SK-N-SH treated with all-trans-retinoic acid at 6 μM for 48 hours (cell line): ENCODE measurements at regions not wholly inside any gene's neighbourhood (a gene's known extent, or its start where the extent isn't known, plus 50 kb on each side); places are given as distances from the start of the nearest gene placed in this dataset.

Source experiments
- ATAC-seq: fragments of 200-7000 bp; cut with Tn5 transposase; 3 replicates; pipeline ENCODE4 v1.9.1; 2020; ENCODE audit warnings: mild to moderate bottlenecking, moderate library complexity
- ARNTL ChIP-seq: fragments of 450-650 bp; formaldehyde crosslinking; IDR thresholded peaks from 2 replicates; pipeline ENCODE4 v1.5.0; 2020; ENCODE audit warnings: low read depth, mild to moderate bottlenecking, moderate library complexity, borderline replicate concordance
- BACH2 ChIP-seq: fragments of 250-450 bp; sonication (Bioruptor Pico); IDR thresholded peaks from 2 replicates; pipeline ENCODE4 v1.9.0; 2021; ENCODE audit warnings: mild to moderate bottlenecking, borderline replicate concordance
- CREB5 ChIP-seq: fragments of 250-450 bp; sonication (Bioruptor Pico); IDR thresholded peaks from 2 replicates; pipeline ENCODE4 v1.5.1; 2020; ENCODE audit warnings: low read depth, mild to moderate bottlenecking, moderate library complexity
- CSDC2 ChIP-seq: fragments of 250-450 bp; sonication (Bioruptor Pico); IDR thresholded peaks from 2 replicates; pipeline ENCODE4 v1.5.0; 2020; ENCODE audit warnings: mild to moderate bottlenecking, moderate library complexity
- CSRNP3 ChIP-seq: fragments of 250-450 bp; sonication (Bioruptor Pico); IDR thresholded peaks from 2 replicates; pipeline ENCODE4 v1.5.1; 2021; ENCODE audit warnings: mild to moderate bottlenecking, moderate library complexity
- ESRRG ChIP-seq: fragments of 250-450 bp; sonication (Bioruptor Pico); IDR thresholded peaks from 2 replicates; pipeline ENCODE4 v1.6.1; 2021; ENCODE audit warnings: mild to moderate bottlenecking
- GLIS3 ChIP-seq: fragments of 250-450 bp; sonication (Bioruptor Pico); IDR thresholded peaks from 2 replicates; pipeline ENCODE4 v1.5.0; 2020; ENCODE audit warnings: mild to moderate bottlenecking, moderate library complexity
- ISL1 ChIP-seq: fragments of 250-450 bp; sonication (Bioruptor Pico); IDR thresholded peaks from 2 replicates; pipeline ENCODE4 v2.1.2; 2022; ENCODE audit warnings: mild to moderate bottlenecking, moderate library complexity
- OSR1 ChIP-seq: fragments of 250-450 bp; sonication (Bioruptor Pico); IDR thresholded peaks from 2 replicates; pipeline ENCODE4 v1.8.0; 2022; ENCODE audit warnings: moderate library complexity, mild to moderate bottlenecking, inconsistent platforms
- PATZ1 ChIP-seq: fragments of 250-450 bp; sonication (Bioruptor Pico); IDR thresholded peaks from 2 replicates; pipeline ENCODE4 v1.8.0; 2020; ENCODE audit warnings: mild to moderate bottlenecking, moderate library complexity, borderline replicate concordance
- POU6F1 ChIP-seq: fragments of 250-450 bp; sonication (Bioruptor Pico); IDR thresholded peaks from 2 replicates; pipeline ENCODE4 v1.8.0; 2021; ENCODE audit warnings: low read depth, mild to moderate bottlenecking, moderate library complexity, borderline replicate concordance
- PPARA ChIP-seq: fragments of 250-450 bp; sonication (Bioruptor Pico); IDR thresholded peaks from 2 replicates; pipeline ENCODE4 v1.5.0; 2020; ENCODE audit warnings: mild to moderate bottlenecking, borderline replicate concordance
- RARB ChIP-seq: fragments of 250-450 bp; sonication (Bioruptor Pico); IDR thresholded peaks from 2 replicates; pipeline ENCODE4 v1.8.0; 2021; ENCODE audit warnings: mild to moderate bottlenecking, moderate library complexity
- SNAI2 ChIP-seq: fragments of 250-450 bp; sonication (Bioruptor Pico); IDR thresholded peaks from 2 replicates; pipeline ENCODE4 v1.5.0; 2020; ENCODE audit warnings: mild to moderate bottlenecking, moderate library complexity
- TCF4 ChIP-seq: fragments of 250-450 bp; sonication (Bioruptor Pico); IDR thresholded peaks from 2 replicates; pipeline ENCODE4 v1.8.0; 2021; ENCODE audit warnings: mild to moderate bottlenecking, moderate library complexity, borderline replicate concordance
- TOX ChIP-seq: fragments of 250-450 bp; sonication (Bioruptor Pico); IDR thresholded peaks from 2 replicates; pipeline ENCODE4 v1.8.0; 2021; ENCODE audit warnings: mild to moderate bottlenecking, moderate library complexity, borderline replicate concordance
- TSHZ2 ChIP-seq: fragments of 250-450 bp; sonication (Bioruptor Pico); IDR thresholded peaks from 2 replicates; pipeline ENCODE4 v1.5.0; 2020; ENCODE audit warnings: mild to moderate bottlenecking, moderate library complexity
- ZC3H10 ChIP-seq: fragments of 250-450 bp; sonication (Bioruptor Pico); IDR thresholded peaks from 2 replicates; pipeline ENCODE4 v1.5.1; 2021; ENCODE audit warnings: mild to moderate bottlenecking, moderate library complexity
- ZFP3 ChIP-seq: fragments of 250-450 bp; sonication (Bioruptor Pico); IDR thresholded peaks from 2 replicates; pipeline ENCODE4 v1.5.0; 2020; ENCODE audit warnings: mild to moderate bottlenecking, moderate library complexity
- ZFP30 ChIP-seq: fragments of 450-650 bp; formaldehyde crosslinking; IDR thresholded peaks from 2 replicates; pipeline ENCODE4 v1.5.0; 2022; ENCODE audit warnings: mild to moderate bottlenecking, moderate library complexity
- ZNF565 ChIP-seq: fragments of 450-650 bp; formaldehyde crosslinking; conservative IDR thresholded peaks from 2 replicates; pipeline ENCODE4 v1.5.0; 2020; ENCODE audit warnings: low read depth, mild to moderate bottlenecking, moderate library complexity
- ZNF70 ChIP-seq: fragments of 450-650 bp; formaldehyde crosslinking; IDR thresholded peaks from 2 replicates; pipeline ENCODE4 v1.5.0; 2020; ENCODE audit warnings: mild to moderate bottlenecking, moderate library complexity
- ZNF8 ChIP-seq: fragments of 450-650 bp; formaldehyde crosslinking; IDR thresholded peaks from 2 replicates; pipeline ENCODE4 v1.5.0; 2020; ENCODE audit warnings: mild to moderate bottlenecking, moderate library complexity

GRCh38 chr18:59996370-59996966 lies 96.7 kb downstream of the PMAIP1 start:
- ATAC-seq: peak; percentile 92
- TF ChIP-seq BACH2 (CRISPR knock-in tag) (no peak), ZC3H10 (CRISPR knock-in tag) (no peak), TCF4 (CRISPR knock-in tag) (no peak), ZNF70 (no peak), ISL1 (CRISPR knock-in tag) (no peak), GLIS3 (CRISPR knock-in tag) (no peak), ARNTL (no peak), POU6F1 (CRISPR knock-in tag) (no peak), ESRRG (CRISPR knock-in tag) (no peak), ZNF565 (CRISPR knock-in tag) (no peak), TOX (CRISPR knock-in tag) (no peak), PPARA (CRISPR knock-in tag) (no peak), CSRNP3 (CRISPR knock-in tag) (no peak), SNAI2 (CRISPR knock-in tag) (no peak), ZFP30 (CRISPR knock-in tag) (no peak), PATZ1 (CRISPR knock-in tag) (no peak), CSDC2 (CRISPR knock-in tag) (no peak), TSHZ2 (CRISPR knock-in tag) (no peak), ZNF8 (CRISPR knock-in tag) (no peak)

- no peak for TF ChIP-seq OSR1 (CRISPR knock-in tag)
- no peak for TF ChIP-seq TOX (CRISPR knock-in tag)
- TF ChIP-seq ZNF70: no peak
- ATAC-seq: peak; percentile 70
Observed at GRCh38 chr18:59994357-59994756, 94.6 kb downstream of the PMAIP1 start.

- ATAC-seq: no peak
- TF ChIP-seq PATZ1 (CRISPR knock-in tag) (no peak), SNAI2 (CRISPR knock-in tag) (no peak), ZNF8 (CRISPR knock-in tag) (no peak), ESRRG (CRISPR knock-in tag) (no peak), BACH2 (CRISPR knock-in tag) (no peak), ISL1 (CRISPR knock-in tag) (no peak), ZNF565 (CRISPR knock-in tag) (no peak), PPARA (CRISPR knock-in tag) (no peak), GLIS3 (CRISPR knock-in tag) (no peak), OSR1 (CRISPR knock-in tag) (no peak), RARB (CRISPR knock-in tag) (no peak), TOX (CRISPR knock-in tag) (no peak), CSDC2 (CRISPR knock-in tag) (no peak), POU6F1 (CRISPR knock-in tag) (no peak), ZFP3 (CRISPR knock-in tag) (no peak), CREB5 (CRISPR knock-in tag) (no peak), TCF4 (CRISPR knock-in tag) (no peak)
Observed at GRCh38 chr18:59993560-59993959, 93.8 kb downstream of the PMAIP1 start.
